GM19240 (cell line): ENCODE measurements at regions not wholly inside any gene's neighbourhood (a gene's known extent, or its start where the extent isn't known, plus 50 kb on each side); places are given as distances from the start of the nearest gene placed in this dataset.

ENCODE experiments used
- DNase-seq: peaks from one replicate; pipeline ENCODE4 v3.0.0; 2011; ENCODE audit warnings: low spot score; ENCODE audit not compliant: insufficient read length

DNA sequence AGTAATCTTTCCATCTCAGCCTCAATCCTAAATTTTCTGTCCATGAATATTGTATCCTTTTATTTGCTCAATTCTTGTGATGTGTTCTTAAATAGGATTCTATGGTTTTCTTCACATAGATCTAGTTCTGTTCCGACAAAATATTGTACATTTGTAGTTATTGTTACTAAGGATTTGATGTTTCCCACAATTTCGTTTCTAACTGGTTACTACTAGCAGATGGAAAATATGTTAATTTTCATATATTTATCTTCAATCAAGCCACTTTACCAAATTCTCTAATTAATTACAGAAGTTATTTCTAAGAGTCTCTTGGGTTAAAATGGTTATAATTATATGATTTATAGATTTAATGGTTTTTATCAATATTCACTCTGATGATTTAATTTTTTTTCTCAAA is 60.3 kb downstream of the SEC61B start:
- no peak for DNase-seq

DNA sequence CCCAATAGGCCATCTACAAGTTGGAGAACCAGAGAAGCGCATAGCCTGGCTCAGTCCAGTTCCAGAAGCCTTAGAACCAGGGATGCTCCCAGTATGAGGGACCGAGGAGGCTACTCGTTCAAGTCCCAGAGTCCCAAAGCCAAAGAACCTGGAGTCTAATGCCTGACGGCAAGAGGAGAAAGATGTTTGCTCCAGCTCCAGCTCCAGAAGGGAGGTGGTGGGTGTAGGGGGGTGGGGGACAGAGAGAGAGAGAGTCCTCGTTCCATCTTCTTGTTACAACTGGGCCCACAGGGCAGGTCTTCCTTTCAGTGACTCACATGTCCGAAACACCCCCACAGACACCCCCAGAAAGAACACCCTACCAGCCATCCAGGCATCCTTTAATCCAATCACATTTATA is 63.9 kb downstream of the SEC61B start:
- no peak for DNase-seq

DNA sequence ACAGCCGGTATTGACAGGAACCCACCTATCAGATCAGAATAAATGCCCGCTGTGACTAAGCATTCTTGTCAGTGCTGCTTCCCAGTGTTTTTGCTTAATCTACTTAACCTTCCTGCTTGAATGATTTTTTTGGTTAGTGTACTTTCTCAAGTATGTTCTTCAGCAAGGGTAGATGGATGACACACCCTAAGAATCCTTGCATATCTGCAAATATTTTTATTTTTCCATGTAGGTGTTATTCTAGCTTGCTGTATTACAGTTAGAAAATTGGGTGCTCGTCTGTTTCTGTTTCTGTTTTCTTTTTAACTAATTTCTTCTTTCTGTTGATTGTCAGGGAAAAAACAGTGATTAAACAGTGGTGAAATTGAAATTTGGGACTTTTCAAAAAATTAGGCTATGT is 64.5 kb downstream of the SEC61B start:
- DNase-seq: no peak

DNA sequence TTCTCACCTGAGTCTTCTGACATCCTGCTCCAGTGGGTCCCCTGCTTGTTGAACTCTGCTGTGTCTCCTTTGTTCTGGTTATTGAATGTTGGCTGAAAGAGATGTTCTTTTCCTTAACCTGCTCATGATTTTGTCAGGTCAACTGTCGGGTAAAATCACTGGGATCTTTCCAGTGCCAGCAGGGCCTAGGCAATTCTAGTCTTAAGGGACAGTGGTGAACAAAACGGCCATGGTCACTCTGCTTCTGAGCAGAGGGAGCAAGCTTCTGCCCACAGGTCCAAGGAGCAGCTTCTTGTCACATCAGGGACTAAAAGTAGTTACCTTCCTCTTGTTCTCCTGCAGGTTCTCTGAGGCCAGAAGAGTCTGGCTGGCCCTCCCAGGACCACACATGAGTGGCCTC is 65.6 kb downstream of the SEC61B start:
- DNase-seq: no peak

DNA sequence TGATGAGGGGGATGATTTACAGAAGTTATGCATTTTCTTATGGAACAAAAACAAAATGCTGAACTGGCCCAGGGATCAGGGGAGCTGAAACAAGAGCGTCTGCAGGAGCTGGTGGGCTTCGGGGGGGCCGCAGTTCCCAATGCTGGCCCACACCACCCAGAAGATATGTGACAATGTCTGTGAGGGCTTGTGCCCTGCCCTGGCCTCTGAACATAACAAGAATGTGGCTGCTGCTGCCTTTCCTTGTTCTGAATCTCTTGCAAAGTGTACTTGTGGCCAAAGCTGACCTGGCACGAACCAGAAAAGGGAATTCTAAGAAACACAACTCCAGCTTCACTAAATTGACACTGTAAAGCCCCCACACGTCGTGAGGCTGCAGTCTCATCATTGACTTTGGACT is 66.7 kb downstream of the SEC61B start:
- DNase-seq: no peak

DNA sequence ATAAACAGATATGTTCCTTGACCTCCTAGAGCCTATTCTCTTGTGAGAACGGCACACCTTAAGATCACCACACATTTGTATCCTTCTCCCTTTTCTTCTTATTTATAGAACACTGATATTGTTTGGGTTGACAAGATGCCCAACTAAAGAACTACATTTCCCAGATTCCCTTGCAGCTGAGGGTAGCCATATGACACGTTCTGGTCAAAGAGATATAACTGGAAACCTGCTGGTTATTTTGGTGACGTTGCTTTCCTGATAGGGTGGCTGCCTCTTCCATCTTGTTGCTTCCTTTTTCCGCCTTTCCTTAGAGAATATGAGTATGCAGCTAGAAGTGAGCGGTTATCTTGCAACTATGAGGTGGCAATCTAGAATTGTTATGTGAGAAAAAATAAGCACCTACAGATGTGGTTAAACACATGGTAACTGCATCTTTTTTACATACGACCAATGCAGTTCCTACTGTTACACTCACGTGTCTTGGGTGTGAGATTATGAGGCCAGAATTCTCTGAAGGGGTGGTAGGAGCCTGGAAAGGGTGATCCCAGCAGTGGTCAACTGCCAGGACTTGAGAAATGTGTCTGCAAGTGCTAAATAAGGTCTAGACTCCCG is 72.9 kb downstream of the SEC61B start:
- DNase-seq: no peak

DNA sequence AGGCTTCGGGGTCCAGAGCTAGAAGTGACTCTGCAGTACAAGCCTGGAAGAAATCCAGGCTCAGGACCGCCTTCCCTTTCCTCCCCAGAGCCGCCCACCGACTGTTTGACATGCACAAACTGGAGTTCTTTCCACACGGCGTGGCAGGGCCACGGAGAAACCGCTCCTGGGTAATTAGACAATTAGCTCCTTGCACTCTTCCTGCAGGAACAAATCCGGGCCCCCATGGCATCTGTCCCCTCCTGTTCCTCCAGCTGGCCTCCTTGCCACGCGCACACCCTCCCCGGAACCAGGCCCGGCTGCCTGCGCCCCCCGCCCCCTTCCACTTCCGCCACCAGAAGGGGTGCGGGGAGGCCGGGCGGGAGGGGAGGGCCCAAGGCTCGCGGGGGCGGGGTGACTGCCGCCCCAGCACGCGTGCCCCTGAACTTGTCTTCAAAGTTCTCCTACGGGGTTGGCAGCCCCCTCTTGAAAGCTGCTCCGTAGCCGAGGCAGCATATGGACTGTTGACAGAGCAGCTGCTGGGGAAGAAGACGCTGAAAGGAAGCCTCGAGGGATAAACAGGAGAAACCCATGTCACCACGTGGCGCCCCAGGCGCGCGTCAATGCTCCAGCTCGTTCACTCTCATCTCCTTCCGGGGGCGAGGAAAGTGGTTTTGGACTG is 74.3 kb downstream of the SEC61B start:
- DNase-seq: no peak

DNA sequence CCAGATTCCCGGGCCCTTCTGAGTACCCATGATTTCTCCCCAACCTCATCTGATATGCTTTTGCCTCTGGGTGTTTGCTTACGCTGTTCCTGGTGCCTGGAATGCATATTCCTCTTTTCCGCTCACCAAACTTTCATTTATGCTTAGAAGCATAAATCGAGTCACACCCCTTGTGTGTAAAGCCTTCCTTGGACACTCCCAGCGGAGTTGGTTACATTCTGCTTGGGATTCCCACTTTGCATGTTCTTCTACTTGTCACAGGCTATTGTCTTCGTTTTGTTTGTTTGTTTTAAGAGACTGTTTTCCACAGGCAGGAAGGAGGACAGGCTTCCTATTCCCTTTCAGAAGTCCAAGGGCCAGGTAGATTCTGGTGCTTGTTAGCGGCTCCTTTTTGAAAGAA is 76.5 kb downstream of the SEC61B start:
- no peak for DNase-seq

DNA sequence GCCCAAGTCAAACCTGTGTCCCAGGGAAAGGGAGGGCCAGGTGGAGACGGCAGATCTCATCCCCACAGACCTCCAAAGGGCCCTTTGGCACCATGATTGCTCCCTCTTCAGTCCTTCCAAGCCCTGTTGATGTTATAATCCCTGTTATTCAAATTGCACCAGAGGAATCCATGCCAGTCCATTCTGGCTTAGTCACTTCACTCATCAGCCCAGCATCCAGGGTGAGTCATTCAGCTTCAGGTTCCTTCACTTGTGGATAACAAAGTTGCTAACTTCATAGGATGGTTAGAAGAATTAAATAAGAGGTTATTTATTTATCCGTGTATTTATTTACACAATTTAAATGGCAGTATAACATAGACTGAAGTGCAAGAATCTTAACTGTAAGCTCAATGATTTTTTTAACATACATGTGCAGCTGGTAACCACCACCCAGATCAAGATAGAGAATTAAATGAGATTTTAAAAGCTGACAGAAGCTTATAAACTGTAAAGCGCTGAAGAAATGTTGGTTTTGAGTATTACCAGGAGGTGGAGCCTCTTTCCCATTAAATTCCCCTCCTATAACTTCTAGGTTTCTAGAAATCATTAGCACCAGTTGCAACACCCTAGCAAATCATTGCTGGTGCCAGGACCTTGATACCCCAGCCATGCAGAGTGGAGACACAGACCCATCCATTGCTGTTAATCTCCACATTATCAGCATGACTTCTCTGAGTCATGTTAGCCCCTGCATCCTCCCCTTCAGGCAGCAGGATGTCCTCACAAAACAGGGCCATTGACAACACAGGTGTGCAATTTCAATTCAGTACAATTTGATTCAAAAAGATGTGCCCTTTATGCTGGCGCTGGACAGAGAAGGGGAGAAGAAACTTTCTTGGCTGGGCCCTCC is 77.4 kb downstream of the SEC61B start:
- DNase-seq: no peak

DNA sequence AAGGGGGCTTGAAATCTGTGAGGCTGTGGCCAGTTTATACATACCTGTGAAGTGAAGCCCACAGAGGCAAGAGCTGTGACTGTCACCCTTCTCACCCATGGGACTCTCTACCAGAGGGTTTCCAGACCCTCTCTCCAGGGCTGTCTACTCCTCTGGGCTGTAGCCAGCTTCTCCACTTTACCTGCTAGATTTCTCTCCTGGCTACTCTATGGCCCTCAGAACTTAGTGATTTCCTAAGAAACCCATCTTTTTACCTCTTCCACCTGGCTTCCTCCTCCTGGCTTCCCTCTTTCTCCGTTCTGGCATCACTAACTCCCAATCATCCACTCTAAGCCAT is 78.0 kb downstream of the SEC61B start:
- DNase-seq: no peak

DNA sequence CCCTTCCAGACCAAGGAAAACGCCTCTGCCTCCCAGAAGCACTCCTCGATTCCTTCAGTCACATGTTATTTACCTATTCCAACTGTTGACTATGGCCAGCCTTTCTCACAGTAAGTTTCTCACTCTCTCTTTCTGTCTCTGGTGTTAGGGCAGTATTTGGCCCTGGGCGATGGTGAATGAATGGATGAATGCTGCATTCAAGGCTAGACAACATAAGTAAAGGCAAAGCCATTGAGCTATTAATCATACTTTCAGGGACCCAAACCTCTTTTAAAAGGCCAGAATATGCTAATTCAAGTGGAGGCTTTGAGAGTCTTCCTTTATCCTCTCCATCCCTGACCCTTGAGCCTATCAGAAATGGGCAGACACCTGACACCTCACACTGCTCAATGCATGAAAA is 78.5 kb downstream of the SEC61B start:
- DNase-seq: no peak

DNA sequence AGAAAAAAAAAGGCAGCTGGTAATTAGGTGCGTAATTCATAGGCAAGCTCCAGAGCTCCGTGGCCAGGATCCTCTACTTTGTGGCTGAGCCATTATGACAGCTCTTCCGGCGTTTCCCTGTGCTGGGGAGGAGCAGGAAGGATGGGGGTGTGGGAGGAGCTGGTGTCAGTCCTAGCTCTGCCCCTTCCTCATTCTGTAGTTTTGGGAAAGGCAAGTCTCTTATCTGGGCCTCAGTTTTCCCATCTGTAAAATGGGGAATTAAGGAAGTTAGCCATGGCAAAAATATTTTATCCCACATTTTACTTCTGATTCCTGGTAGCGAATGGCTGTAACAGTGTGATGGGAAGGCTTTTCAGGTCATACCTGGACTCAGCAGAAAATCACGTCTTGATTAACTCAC is 81.1 kb downstream of the SEC61B start:
- DNase-seq: no peak

DNA sequence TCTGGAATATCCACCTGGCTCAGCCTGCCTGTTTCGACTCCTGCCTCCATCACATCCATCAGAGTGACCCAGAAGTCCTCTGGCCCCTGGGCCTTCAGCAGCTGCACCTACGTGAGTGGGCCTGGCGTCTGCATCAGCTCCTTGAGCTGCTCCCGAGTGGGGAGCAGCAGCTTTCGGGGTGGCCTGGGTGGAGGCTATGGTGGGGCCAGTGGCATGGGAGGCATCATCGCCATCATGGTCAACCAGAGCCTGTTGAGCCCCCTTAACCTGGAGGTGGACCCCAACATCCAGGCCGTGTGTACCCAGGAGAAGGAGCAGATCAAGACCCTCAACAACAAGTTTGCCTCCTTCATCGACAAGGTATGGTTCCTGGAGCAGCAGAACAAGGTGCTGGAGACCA is 83.0 kb downstream of the SEC61B start:
- no peak for DNase-seq

DNA sequence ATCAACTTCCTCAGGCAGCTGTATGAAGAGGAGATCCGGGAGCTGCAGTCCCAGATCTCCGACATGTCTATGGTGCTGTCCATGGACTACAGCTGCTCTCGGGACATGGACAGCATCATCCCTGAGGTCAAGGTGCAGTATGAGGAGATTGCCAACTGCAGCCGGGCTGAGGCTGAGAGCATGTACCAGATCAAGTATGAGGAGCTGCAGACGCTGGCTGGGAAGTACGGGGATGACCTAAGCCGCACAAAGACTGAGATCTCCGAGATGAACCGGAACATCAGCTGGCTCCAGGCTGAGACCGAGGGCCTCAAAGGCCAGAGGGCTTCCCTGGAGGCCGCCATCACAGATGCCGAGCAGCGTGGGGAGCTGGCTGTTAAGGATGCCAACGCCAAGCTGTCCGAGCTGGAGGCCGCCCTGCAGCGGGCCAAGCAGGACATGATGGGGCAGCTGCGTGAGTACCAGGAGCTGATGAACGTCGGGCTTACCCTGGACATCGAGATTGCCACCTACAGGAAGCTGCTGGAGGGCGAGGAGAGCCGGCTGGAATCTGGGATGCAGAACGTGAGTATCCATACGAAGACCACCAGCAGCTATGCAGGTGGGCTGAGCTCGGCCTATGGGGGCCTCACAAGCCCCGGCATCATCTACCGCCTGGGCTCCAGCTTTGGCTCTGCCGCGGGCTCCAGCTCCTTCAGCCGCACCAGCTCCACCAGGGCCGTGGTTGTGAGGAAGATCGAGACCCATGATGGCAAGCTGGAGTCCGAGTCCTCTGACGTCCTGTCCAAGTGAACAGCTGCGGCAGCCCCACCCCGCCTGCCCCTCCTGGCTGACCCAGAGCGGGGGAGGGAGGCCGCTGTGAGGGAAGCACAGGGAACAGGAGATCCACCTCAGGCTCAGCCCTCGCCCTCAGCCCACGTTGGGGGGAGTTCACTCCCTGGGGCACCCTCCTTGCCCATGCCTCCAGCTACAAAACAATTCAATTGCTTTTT is 84.0 kb downstream of the SEC61B start:
- no peak for DNase-seq

DNA sequence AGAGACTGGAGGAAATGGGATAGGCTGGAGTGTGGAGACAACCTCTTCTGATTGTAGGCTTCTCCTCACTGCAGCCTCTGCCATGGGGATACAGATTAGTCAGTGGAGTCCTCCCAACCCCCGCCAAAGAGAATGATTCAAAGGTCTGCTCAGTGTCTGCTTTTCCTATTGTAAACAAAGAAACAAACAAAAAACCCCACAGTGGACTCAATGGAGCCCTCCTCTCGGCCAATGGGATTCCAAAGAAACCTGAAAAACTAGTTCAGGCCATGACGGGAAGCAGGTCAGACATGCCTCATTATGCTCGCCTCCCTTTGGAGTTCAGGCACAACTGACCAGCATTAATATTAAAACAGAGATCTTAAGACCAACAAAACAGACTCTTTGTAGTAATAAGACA is 85.8 kb downstream of the SEC61B start:
- no peak for DNase-seq

DNA sequence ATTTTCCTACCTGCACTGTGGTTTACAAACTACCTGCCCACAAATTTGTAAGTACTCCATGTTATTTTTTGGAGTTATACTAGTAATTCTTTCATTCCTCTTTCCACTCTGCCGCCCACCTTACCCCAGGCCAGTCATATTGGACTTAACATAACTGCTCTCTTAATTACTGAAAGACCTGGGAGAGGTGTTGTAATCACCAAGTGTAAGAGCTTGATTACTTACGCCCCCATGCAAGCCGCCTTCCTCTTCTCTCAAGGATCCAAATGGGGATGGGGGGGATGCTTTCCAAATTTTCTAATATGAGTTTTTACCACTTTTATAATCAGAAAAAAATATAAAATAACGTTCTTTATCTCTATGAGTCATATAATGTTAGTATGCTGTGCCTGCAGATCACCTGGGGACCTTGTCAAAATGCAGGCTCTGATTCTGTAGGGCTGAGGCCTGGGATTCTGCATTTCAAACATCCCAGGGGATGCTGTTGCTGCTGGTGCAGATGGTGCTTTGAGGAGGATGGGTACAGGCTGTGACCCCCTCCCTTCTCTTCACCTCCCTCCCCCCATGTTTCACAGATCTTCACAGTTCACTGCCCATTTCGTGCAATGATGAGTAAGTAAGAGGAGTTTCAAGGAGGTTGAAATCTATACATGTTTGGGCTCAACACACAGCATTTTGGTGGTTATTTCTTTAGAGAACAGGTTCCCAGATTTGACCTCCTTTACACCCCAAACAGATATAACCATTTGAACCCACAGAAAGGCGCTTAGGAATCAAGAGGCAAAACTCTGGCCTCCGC is 87.3 kb downstream of the SEC61B start:
- DNase-seq: no peak

DNA sequence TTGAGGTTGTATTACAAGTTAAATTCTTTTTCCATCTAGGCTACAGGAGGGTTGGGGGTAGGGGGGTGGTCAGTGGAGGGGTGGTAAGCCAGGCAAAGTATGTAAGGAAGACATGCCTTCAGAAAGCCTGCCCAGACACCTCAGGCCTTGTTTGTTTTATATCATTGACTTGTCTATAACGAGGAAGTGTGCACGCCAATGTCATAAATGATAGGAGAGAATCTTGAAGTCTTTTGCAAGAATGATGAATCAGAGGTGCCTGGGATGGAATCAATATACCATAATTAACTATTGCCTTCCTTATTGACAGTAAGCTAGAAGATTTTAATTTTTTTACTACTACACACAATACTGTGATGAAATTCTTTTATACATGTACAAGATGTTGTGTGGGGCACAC is 90.7 kb downstream of the SEC61B start:
- no peak for DNase-seq

DNA sequence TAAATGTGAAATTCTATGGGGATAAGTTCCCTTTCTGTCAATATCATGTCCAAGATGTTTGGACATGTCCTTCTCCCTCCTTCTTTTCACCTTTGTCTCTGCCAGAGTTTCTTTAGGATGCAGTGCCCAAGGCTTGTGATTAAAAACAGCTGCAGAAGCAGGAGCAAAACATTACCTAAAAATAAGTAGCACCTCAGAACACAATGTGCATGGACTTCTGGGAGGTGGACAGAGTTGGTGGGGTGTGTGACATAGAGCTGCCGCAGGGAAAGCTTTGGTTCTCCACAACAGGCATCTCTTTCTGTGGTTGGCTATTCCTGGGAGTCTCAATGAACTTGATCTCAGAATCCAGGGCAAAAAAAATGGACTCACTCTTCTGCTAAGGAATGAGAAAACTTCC is 97.0 kb downstream of the SEC61B start:
- DNase-seq: no peak

DNA sequence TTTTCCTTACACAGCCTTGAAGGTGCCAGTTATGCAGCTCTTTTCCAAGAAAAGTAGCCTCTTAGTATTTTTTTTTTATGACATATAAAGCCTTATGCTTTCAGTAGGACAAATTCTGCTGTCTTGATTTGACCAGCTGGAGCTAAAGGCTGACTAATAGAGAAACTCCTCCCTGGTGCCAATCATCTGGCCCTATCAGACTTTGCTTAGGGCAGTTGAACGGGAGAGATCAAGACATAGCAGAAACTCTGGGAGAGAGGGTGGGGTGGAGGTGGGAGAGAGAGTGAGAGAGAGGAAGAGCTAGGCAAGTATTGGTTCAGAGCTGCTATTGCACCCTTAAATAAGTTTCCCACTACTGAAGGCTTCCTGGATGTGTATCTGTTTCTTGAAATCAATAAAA is 100.2 kb downstream of the SEC61B start:
- DNase-seq: no peak

DNA sequence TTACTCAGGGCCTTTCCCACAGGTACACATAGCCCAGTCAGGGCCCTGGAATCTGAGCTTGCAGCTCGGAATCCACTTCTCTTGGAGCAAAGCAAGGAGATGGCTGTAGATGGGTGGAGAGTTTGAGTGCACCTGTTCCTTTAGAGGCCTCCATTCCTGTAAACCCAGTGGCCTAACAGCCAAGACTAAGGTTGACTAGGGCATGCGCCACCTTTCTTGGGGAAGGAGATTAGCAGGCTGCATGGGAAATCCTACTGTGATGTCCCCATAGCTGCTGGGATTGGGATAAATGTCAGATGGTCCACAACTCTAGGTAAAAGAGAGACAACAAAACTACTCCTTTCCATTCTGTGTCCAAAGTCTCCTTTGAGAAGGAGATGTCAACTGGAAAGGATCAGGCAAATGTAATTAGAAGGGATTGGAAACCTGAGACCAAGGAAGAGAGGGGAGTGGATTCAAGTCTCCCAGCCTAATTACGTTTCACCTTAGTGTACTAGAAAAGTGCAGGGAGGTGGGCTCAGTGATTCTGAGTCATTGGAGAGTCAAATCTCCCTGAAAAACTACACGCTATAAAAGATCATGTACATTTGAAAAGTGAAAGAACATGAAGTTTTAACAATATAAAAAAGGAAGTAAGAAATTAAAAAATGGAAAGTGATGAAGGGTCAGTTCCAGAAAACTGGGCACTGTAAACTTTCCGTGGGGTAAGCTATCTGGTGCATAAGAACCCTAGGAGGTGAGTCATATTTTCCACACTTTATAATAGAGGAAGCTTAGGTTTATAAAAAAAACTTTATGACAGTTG is 104.2 kb downstream of the SEC61B start:
- no peak for DNase-seq
